NCI-H748 treated with DMSO at 0.1 percent for 48 hours (cell line): ENCODE measurements at regions not wholly inside any gene's neighbourhood (a gene's known extent, or its start where the extent isn't known, plus 50 kb on each side); places are given as distances from the start of the nearest gene placed in this dataset.
"Not testable (repeated sequence)": the region's sequence is repeated elsewhere in the genome, so short reads cannot be mapped to it uniquely, and the experiment has no call there.

Source experiments
- DNase-seq: peaks from one replicate; lab custom pipeline; 2025; lab: John Stamatoyannopoulos, UW

DNA sequence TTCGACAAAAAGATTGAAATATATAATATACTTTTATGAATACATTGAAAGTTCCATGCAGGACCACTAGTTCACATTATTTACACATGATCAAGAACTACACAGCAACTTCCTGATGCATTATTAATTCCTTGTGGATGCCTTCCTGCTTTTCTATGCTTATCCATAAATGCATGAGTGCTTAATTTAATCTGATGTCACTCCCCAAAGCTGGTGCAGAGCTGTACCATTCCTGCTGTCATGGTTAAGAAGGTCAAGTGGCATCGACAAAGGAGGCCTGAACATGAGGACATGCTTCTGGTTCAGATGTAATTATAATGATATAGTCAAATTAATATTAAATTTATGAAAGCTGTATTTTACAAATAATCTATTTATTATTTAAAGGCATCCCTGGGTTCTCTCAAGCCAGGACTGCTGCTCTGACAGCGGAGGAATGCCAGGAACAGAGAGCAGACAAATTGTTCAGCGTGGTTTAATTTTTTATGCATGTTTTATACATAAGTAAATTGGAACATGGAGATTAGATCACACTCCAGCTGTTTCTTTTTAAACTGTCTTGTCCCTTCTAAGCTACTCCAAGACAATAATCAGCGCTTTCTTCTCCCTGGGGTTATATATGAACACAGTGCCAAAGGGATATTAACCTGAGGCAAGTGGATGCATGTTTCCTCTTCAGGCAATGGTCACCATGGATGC lies 307.3 kb upstream of the CNTNAP5 start:
- no peak for DNase-seq

DNA sequence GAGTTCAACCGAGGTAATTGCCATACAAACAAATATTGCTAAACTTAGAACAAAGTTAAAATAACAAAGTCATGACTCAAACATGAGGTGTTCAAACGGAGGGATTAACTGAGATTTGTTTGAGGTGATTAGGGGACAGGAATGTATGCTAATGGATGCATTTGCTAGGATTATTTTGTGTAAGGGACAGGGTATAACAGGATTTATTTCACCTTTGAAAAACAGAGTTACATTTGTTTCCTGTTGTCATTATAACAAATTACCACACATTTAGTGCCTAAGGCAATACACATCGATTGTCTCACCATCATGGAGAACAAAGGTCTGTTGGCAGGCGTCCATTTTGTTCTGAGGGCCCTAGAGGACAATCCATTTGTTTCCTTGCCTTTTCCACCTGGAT lies 304.3 kb upstream of the CNTNAP5 start:
- DNase-seq: peak; percentile 14

DNA sequence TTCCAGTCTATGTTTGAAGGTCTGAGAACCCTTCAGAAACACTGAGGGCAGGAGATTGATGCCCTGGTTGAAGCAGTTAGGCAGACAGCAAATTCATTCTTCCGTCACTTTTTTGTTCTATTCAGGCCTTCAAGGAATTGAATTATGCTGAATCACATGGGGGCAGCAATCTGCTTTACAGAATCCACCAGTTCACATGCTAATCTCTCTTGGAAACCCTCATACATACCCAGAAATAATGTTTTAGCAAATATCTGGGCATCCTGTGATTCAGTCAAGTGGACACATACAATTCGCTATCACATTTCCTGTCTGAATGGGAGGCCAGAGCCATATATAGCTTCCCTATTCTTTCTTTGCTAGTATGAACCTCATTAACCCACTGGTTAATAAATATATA lies 301.4 kb upstream of the CNTNAP5 start:
- DNase-seq: no peak

DNA sequence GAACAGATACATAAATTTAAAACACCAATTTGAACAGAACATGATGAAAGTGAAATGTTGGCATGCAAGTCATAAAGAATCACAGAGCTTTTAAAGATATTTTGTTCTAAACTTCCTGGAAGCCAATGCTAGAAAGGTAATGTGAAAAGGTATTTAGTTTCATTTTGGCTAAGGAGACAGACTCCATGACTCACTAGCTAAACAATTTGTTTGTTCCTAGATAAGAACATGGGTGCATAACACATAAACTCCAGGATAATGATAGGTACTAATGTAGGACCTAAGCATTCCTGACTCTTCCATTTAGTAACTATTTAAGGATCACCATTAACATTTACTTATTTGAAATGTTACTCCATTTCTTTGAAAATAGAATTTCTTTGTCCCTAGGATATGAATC lies 292.5 kb upstream of the CNTNAP5 start:
- DNase-seq: no peak

DNA sequence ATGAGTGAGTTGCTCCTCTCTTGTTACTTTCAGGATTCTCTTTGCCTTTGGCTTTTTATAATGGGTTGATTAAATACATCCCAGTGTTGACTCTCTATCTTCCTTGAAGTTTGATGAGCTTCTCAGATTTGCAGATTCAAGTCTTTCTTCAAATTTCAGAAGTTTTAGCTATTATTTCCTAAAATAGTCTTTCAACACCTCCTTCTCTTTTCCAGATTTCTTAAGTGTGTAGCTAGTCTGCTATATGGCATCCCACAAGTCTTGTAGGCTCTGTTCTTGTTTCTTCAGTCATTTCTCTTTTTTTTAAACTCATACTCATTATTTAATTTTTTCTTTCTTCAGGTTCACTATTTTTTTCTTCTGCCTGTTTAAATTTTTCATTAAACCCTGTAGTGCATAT lies 287.7 kb upstream of the CNTNAP5 start:
- DNase-seq: no peak

DNA sequence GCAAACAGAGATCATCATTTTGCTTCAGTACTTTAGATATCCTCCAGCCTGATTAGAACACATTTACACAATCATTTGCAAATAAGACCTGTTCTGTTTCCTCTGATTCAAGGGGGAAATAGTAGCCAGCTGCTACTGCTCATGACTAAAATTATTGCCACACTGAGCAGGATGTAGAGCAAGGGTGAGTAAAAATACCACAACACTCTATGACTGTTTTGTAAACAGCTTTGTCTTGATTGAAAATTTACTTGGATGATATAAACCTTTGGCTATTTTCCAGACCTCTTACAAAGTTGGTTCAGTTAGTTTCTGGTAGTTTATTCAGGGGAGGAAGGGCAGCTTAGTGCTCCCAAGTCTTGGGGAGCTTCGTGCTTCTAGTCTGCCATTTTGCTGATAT lies 286.4 kb upstream of the CNTNAP5 start:
- DNase-seq: no peak

DNA sequence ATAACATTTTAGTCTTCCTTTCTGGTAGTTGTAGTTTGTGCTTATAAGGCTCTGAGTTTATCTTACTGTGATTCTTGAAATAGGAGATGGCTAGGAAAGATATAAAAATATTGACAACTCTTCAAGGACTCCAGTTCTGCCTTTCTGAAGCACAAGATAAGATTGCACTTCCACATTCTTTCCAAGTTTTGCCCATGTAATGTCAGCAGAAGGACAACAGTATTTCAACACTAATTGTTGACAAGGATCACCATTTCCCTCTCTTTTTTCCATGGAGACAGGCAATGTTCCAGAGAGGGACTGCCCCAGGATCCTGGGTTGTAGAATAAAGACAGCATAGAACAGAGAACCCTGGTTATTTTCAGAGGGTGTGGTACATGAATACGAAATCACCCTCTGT lies 279.1 kb upstream of the CNTNAP5 start:
- DNase-seq: no peak

DNA sequence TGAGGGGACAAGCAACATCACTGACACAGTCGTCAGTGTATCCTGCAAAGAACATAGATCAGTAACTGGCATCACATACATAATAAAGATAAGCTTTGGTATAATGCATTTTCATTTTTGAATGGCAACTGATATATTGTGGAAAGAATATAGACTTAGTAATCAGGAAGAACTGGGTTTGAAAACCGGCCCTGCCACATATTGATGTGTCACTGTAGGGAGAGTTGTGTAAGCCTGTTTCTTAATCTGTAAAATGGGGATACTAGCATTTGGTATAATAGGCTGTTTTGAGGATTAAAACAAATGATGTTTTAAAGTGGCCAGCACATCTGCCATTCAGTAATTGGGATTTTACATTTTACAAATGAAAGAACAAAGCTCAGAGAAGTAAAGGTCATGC lies 277.8 kb upstream of the CNTNAP5 start:
- DNase-seq: no peak

DNA sequence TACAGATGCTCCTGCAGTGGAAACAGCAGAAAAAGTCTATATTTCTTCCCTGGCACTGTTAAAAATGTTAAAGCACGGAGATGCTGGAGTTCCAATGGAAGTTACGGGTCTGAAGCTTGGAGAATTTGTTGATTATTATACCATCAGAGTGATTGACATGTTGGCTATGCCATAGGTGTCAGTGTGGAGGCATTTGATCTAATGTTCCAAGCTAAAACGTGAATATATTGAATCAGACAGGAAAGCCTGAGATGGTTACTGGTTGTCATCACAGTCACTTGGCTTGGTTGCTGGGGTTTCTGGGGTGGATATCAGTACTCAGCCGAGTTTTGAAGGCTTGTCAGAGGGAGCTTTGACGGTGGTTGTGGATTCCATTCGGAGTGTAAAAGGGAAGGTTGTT lies 262.9 kb upstream of the CNTNAP5 start:
- no peak for DNase-seq

DNA sequence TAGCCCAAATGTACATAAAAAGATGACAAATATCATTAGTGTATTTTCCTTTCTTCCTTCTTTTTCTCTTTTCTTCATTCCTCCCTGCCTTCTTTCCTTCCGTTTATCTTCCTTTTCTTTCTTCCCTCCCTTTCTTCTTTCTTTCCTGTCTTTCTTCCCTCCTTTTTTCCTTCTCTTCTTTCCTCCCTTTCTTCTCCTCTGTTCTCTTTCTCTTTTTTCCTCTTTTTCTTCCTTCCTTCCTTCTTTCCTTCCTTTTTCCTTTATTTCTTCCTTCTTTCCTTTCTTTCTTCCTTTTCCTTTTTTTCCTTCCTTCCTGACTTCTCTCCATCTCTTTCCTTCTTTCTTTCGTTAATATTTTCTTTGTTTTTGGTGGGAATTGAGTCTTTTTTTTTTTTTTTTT lies 256.9 kb upstream of the CNTNAP5 start:
- no peak for DNase-seq

DNA sequence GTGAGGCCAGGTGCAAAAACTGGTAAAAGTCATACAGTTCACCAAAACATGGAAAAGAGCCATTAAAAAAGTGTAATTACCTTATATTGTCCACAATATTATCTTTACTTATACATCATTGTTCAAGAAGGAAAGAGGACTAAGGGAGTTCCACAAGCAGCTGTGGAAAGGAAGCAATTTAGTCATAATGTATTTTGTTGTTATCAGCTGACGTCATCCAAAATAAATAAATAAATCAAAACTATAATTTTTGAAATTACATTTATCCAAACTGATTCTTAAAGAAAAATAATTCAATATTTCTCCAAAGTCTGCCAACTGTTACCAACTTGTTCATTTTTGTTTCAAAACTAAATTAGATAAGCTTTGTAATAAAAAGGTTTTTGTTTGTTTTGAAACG lies 256.1 kb upstream of the CNTNAP5 start:
- no peak for DNase-seq

DNA sequence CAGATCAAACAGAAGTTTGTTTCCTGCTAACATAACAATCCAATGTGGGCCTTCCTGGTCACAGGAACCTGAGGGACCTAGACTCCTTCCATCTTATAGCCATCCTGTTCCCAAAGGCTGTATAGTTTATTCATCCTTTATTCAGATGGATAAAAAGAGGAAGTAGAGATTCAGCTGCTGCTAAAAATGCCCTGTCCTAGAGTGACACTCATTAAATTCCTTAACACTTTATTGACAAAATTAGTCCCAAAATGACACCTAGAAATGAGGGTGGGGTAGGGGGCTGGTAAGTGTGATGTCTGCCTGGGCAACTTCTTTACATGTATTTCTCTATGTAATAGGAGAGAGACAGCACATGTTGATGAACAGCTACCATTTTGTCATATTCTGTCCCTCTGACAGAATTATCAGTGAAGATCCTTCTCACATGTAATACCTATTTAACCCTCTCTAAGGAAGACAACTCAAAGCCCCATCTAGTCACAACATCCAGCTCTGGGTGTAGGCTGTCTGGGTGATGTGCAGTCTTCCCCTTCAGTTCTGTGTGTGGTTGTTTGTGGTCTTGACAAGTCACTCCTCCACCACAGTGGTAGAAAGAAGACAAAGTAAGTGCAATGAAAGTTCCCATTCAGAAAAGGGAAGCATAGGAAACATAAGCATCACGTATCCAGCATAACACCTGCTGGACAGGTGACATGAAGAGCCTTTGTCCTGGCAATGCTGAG lies 253.9 kb upstream of the CNTNAP5 start:
- DNase-seq: no peak

DNA sequence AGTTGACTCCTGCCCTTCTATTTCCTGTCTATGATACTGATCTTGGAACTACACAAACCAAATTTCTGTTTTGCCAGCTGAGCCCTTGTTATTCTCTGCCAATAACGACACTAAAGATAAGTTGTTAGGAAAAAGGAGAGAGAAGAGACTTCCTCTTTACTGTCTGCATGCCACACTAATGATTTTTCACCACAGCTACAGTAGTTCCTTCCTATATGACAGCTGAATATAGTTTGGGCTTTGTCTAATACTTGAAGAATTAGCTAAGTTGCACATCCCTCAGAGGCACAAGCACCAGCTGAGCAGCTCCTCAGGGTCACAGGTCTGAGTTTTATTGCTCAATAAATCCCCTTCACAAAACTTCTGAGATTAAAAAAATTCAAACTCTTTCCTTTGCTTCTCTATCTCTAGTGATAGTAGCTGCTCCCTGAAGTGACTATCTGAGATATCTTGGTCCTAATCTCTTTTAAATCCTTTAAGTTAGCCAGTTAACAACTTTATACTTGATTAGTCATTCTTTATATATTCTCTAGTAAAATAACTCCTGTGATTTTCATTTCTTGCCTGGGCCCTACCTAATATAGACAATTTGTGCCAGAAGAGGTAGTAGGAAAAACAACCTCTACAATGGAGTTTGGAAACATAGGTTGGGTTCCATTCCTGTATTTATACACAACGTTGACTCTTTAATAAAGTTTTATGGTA lies 253.0 kb upstream of the CNTNAP5 start:
- no peak for DNase-seq

DNA sequence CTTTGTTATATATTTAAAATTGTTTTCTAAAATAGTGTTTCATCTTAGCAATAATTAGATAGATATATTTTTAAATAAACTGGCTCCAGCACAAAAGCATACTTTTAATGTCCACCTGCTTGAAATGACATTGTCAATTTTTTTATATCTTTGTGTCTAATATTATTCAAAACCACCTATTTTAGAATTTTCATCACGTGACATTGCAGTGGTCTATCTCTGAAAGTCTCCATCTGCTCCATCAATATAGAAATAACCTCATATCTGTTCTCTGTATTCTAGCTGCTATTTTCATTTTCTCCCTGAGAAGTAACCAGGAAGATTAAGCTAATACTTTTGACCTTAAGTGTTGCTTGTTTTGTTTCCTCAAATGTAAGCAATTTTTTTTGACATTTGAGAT lies 248.0 kb upstream of the CNTNAP5 start:
- no peak for DNase-seq

DNA sequence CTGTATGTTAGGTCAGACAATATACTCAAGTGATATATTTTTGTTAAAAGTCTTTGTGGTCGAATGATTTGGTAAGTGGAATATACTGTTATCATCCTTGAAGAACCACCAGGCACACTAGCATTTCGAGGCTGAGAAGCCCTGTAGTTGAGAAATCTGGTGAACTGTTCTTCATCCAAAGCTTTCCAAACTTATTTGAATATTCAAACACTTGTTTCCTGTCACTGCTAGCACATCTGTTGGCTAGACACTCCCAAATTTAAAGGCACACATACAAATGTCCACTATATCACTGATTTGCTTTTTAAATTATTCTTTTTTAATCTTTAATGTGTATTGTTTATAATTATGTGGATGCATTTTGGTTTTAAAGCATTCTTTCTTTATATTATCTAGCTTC lies 241.9 kb upstream of the CNTNAP5 start:
- no peak for DNase-seq

DNA sequence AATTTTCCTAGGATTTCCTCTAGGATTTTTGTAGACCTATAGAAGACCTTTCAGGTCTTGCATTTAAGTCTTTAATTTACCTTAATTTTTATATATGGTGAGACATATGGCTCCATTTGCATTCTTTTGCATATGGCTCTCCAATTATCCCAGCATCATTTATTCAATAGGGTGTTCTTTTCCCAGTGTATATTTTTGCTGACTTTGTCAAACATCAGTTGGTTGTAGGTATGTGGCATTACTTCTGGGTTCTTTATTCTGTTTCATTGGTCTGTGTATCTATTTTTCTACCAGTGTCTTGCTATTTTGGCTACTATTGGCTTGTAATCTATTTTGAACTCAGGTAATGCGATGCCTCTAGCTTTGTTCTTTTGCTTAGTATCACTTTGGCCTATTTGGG lies 239.8 kb upstream of the CNTNAP5 start:
- no peak for DNase-seq

DNA sequence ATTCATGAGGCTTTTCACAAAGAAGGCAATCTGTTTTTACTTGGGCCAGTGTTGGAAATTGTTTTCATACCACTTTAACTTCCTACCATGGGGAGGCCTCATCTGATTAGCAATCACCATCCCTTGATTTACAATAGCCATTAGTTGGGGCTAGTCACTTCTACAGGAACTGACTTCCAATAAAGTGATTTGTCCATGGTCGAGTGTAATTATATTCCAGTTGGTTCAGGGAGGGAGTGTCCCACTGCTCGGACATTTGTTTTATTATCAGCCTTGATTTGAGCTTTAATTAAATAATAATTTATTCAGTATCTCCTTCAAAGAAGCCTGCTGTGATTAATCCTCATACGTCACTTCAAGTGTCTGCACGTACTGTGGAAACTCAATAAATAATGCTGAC lies 233.9 kb upstream of the CNTNAP5 start:
- DNase-seq: no peak

DNA sequence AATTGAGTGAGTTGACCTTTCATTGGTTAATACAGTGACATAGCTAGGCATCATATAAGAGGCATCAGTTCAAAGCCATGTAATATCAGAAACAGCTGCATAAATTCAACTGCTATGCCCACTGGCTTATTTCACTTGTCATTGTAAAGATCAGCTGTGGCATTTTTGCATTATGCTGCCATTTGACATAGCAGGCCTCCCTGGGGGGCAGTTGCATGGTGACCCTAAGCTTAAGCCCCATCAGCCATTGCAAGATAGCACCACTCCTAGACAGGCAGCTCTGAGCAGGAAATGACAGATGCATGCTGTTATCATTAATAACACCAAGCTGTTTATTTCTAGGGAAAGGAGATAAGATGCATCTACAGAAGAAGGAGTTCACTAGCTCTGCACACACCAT lies 233.4 kb upstream of the CNTNAP5 start:
- DNase-seq: no peak

DNA sequence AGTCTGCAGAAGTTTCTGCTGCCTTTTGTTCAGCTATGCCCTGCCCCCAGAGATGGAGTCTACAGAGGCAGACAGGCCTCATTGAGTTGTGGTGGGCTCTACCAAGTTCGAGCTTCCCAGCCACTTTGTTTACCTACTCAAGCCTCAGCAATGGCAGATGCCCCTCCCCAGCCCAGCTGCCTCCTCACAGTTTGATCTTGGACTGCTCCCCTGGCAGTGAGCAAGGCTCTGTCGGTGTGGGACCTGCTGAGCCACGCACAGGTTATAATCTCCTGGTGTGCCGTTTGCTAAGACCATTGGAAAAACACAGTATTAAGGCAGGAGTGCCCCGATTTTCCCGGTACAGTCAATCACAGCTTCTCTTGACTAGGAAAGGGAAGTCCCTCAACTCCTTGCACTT lies 221.0 kb upstream of the CNTNAP5 start:
- not testable (repeated sequence) for DNase-seq

DNA sequence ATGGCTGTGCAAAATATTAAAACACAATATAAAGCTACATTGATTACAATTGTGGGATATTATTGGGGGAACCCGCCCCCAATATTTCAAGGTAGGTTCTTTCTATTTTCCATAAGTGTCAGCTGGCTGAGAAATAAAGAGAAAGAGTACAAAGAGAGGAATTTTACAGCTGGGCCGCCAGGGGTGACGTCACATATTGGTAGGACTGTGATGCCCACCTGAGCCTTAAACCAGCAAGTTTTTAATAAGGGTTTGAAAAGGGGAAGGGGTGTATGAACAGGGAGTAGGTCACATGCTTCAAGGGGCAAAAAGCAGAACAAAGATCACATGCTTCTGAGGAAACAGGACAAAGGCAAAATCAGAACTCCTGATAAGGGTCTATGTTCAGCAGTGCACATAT lies 219.3 kb upstream of the CNTNAP5 start:
- DNase-seq: not testable (repeated sequence)

DNA sequence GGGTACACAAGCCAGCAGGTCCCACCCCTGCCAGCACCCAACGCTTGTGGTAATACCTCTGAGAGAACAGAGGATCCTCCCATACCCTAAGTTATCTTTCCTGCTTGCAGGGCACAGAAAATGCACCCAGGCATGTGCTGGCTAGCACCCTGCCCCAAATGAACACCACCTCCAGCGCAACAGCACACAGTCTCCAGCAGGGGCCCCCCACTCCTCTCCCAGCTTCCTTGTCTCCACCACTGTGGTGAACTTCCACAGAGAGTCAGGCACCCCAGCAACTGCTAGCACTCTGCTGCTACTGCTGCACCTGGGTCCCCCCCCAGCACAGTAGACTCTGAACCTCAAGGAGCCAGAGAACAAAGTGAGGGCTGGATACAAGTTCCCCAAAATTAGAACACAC lies 216.8 kb upstream of the CNTNAP5 start:
- no peak for DNase-seq

DNA sequence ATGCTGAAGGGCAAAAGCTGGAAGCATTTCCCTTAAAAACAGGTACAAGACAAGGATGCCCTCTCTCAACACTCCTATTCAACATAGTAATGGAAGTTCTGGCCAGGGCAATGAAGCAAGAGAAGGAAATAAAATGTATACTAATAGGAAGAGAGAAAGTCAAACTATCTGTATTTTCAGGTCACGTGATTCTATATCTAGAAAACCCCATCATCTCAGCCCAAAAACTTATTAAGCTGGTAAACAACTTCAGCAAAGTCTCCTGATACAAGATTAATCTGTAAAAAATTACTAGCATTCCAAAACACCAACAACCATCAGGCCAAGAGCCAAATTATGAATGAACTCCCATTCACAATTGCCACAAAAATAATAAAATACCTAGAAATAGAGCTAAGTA lies 213.2 kb upstream of the CNTNAP5 start:
- DNase-seq: no peak

DNA sequence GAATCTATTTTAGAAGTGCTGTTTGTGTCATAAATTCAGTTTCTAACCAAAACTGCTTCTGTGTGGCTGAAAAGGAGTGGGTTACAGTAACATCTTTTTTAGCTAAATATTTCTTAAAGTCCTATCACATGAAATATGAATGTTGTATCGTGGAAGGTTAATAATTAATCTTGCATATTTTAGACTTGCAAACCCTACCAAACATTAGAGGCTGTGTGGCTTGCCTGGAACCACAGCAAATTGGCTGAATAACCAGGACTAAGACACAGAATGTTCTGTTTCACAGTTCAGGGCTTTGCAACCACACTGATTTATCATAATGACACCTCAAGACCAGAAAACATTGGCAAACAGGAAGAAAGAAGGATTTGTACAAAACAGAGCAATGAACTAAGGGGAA lies 208.9 kb upstream of the CNTNAP5 start:
- DNase-seq: no peak
